OCI-LY3 (cell line): ENCODE measurements at regions not wholly inside any gene's neighbourhood (a gene's known extent, or its start where the extent isn't known, plus 50 kb on each side); places are given as distances from the start of the nearest gene placed in this dataset.

Source experiments
- H2AFZ ChIP-seq: fragments of 200-600, 300-600 bp; shearing (Covaris generic); 2 replicates; pipeline ENCODE4 v1.6.0; 2014; ENCODE audit warnings: antibody characterized with exemption, low read depth, low read length
- H3K27ac ChIP-seq: fragments of 200-600, 300-600 bp; sonication (generic); 2 replicates; pipeline ENCODE4 v1.5.1; 2014; ENCODE audit warnings: mild to moderate bottlenecking, low read length, moderate library complexity, mixed read lengths
- H3K27me3 ChIP-seq: fragments of 200-600, 300-600 bp; sonication (generic); 2 replicates; pipeline ENCODE4 v1.6.1; 2014; ENCODE audit warnings: low read depth, low read length, mixed read lengths
- H3K36me3 ChIP-seq: fragments of 200-600, 300-600 bp; sonication (generic); replicated peaks from 2 replicates; pipeline ENCODE3; 2014; ENCODE audit warnings: low read depth, low read length, mixed read lengths
- H3K4me1 ChIP-seq: fragments of 300-600, 200-600 bp; sonication (generic); 2 replicates; pipeline ENCODE4 v1.6.1; 2014; ENCODE audit warnings: low read length, mixed read lengths
- H3K4me2 ChIP-seq: fragments of 200-600, 300-600 bp; sonication (generic); 2 replicates; pipeline ENCODE4 v1.6.1; 2014; ENCODE audit warnings: low read length, mixed read lengths
- H3K4me3 ChIP-seq: fragments of 300-600, 200-600 bp; sonication (generic); 2 replicates; pipeline ENCODE4 v1.5.1; 2014; ENCODE audit warnings: antibody characterized with exemption, mild to moderate bottlenecking, low read length, moderate library complexity
- H3K79me2 ChIP-seq: fragments of 300-600, 200-600 bp; shearing (Covaris generic); 2 replicates; pipeline ENCODE4 v1.6.1; 2014; ENCODE audit warnings: mild to moderate bottlenecking, low read length, mixed read lengths
- H3K9ac ChIP-seq: fragments of 300-600, 200-600 bp; shearing (Covaris generic); 2 replicates; pipeline ENCODE4 v1.6.0; 2014; ENCODE audit warnings: mild to moderate bottlenecking, low read length, moderate library complexity
- H3K9me3 ChIP-seq: fragments of 200-600, 300-600 bp; shearing (Covaris generic); 2 replicates; pipeline ENCODE4 v1.6.1; 2014; ENCODE audit warnings: low read length, mixed read lengths; ENCODE audit not compliant: insufficient read depth
- H4K20me1 ChIP-seq: fragments of 200-600, 300-600 bp; sonication (generic); 2 replicates; pipeline ENCODE4 v1.6.1; 2016; ENCODE audit warnings: low read length, mixed read lengths; ENCODE audit not compliant: insufficient read depth
- EZH2phosphoT487 ChIP-seq: fragments of 200-600 bp; shearing (Covaris generic); IDR thresholded peaks from 2 replicates; pipeline ENCODE4 v1.6.1; 2018; ENCODE audit warnings: antibody characterized with exemption, mixed run types, low read depth
- TF ChIP-seq, protein P1 (sequence below): fragments of 200-600, 300-600 bp; sonication (generic); IDR thresholded peaks from 2 replicates; pipeline ENCODE4 v1.5.1; 2014; ENCODE audit warnings: antibody characterized with exemption, low read length, low read depth

DNA sequence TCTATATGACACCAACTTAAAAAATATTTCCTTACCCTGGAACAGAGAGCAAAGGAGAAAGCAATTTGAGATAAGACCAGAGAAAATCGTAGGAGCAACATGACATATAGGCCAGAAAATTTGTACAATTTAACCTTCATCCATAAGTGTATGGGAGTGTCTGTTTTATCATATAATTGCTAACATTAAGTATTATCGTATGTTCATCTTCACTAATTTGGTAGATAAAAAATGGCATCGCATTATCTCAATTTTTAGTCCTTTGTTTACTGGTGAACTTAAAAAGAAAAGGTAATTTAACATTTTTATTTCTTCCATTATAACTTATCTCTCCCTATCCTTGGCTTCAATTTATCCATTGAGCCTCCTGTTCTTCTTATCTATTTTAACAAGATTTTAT is 873.4 kb downstream of the KCNMA1 start:
- Histone ChIP-seq H3K4me3 (no peak overlapping the region), H3K27me3 (no peaks in the 10 kb centered on the region), H3K9ac (no peak overlapping the region), H3K79me2 (no peaks in the 10 kb centered on the region), H3K27ac (no peak overlapping the region), H3K4me2 (no peak overlapping the region), H4K20me1 (no peaks in the 10 kb centered on the region), H2AFZ (no peak overlapping the region), H3K9me3 (no peaks in the 10 kb centered on the region), H3K36me3 (no peaks in the 10 kb centered on the region), H3K4me1 (no peaks in the 10 kb centered on the region)
- TF ChIP-seq, protein P1, sequence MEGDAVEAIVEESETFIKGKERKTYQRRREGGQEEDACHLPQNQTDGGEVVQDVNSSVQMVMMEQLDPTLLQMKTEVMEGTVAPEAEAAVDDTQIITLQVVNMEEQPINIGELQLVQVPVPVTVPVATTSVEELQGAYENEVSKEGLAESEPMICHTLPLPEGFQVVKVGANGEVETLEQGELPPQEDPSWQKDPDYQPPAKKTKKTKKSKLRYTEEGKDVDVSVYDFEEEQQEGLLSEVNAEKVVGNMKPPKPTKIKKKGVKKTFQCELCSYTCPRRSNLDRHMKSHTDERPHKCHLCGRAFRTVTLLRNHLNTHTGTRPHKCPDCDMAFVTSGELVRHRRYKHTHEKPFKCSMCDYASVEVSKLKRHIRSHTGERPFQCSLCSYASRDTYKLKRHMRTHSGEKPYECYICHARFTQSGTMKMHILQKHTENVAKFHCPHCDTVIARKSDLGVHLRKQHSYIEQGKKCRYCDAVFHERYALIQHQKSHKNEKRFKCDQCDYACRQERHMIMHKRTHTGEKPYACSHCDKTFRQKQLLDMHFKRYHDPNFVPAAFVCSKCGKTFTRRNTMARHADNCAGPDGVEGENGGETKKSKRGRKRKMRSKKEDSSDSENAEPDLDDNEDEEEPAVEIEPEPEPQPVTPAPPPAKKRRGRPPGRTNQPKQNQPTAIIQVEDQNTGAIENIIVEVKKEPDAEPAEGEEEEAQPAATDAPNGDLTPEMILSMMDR, result no peak
- TF ChIP-seq EZH2phosphoT487, result no peak

DNA sequence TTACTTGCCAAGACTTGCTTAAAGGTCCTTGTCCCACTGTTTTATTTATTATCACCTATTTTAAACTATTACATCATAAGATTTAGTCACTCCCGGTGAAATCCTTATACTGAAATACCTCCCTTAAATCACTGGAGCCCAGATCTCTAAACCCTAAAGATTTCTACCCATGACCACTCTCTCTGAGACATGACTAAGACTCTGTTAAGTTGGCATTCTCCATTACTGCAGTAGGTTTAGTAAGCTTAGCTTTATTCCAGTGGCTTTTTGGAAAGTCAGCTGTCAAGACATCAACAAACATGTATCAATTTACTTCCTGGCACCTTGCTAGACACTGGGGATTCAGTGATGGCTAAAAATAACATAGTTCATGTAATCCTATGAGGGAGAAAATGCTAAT is 874.2 kb downstream of the KCNMA1 start:
- no peaks in the 10 kb centered on the region for H3K4me1 ChIP-seq
- no peak overlapping the region for H3K4me2 ChIP-seq
- no peak overlapping the region for H2AFZ ChIP-seq
- no peaks in the 10 kb centered on the region for H3K9me3 ChIP-seq
- H3K36me3 ChIP-seq, result no peaks in the 10 kb centered on the region
- no peak overlapping the region for H3K27ac ChIP-seq
- no peak for TF ChIP-seq EZH2phosphoT487
- TF ChIP-seq, protein P1, result no peak
- no peaks in the 10 kb centered on the region for H3K79me2 ChIP-seq
- no peak overlapping the region for H3K9ac ChIP-seq
- no peaks in the 10 kb centered on the region for H4K20me1 ChIP-seq
- no peaks in the 10 kb centered on the region for H3K27me3 ChIP-seq
- no peak overlapping the region for H3K4me3 ChIP-seq

DNA sequence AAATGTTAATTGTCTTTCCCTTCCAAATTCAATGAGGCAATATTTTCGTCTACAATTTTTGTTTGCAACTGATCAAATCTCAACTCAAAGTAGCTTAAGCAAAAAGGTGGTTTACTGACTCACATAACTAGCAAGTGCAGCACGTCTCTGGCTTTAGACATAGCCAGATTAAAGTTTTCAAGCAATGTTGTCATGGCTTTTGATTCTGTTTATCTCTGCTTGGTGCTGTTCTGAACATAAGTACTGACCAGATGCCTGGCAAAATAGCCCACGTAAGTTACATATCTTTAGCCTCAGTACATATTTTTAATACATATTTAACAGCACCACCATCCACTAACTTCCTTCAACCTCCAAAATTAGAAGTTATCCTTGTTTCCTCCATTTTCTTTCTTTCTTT is 877.9 kb downstream of the KCNMA1 start:
- no peaks in the 10 kb centered on the region for H3K27me3 ChIP-seq
- no peak overlapping the region for H3K27ac ChIP-seq
- no peaks in the 10 kb centered on the region for H3K4me1 ChIP-seq
- H3K79me2 ChIP-seq, result no peaks in the 10 kb centered on the region
- no peak overlapping the region for H3K4me3 ChIP-seq
- no peaks in the 10 kb centered on the region for H3K9me3 ChIP-seq
- TF ChIP-seq EZH2phosphoT487, result no peak
- TF ChIP-seq, protein P1, result no peak
- no peak overlapping the region for H2AFZ ChIP-seq
- H4K20me1 ChIP-seq, result no peaks in the 10 kb centered on the region
- H3K36me3 ChIP-seq, result no peaks in the 10 kb centered on the region
- H3K9ac ChIP-seq, result no peak overlapping the region
- H3K4me2 ChIP-seq, result no peak overlapping the region

DNA sequence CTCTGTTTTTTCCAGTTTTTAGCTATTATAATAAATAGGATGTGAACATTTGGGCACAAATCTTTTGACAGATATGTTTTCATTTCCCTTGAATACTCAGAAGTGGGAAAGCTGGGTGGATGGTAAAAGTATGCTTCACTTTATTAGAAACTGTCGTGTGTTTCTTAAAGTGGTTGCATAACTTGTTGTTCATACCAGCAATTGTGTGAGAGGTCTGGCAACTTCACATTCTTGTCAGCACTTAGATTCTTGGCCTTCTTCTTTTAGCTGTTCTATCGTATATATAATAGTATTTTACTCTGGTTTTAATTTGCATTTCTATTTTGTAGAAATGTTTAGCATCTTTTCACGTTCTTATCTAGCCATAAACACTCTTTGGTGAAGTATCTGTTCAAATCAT is 894.4 kb downstream of the KCNMA1 start:
- TF ChIP-seq, protein P1, result no peak
- TF ChIP-seq EZH2phosphoT487, result no peak
- H3K79me2 ChIP-seq, result no peaks in the 10 kb centered on the region
- H3K9me3 ChIP-seq, result no peaks in the 10 kb centered on the region
- no peaks in the 10 kb centered on the region for H3K4me1 ChIP-seq
- H3K27me3 ChIP-seq, result no peaks in the 10 kb centered on the region
- H4K20me1 ChIP-seq, result no peaks in the 10 kb centered on the region
- no peaks in the 10 kb centered on the region for H3K36me3 ChIP-seq
- H3K9ac ChIP-seq, result no peak overlapping the region
- H3K27ac ChIP-seq, result no peak overlapping the region
- no peak overlapping the region for H2AFZ ChIP-seq
- no peak overlapping the region for H3K4me3 ChIP-seq
- H3K4me2 ChIP-seq, result no peak overlapping the region
